Mucosa of stomach (tissue), 1 donor: ENCODE measurements at regions not wholly inside any gene's neighbourhood (a gene's known extent, or its start where the extent isn't known, plus 50 kb on each side); places are given as distances from the start of the nearest gene placed in this dataset.

Source experiments
- H3K27me3 ChIP-seq: one replicate; pipeline ENCODE4 v1.7.0; 2013; ENCODE audit warnings: mild to moderate bottlenecking, low read length; ENCODE audit not compliant: control insufficient read depth, insufficient read depth
- H3K36me3 ChIP-seq: one replicate; pipeline ENCODE4 v1.7.0; 2013; ENCODE audit warnings: low read length; ENCODE audit not compliant: control insufficient read depth, insufficient read depth
- H3K4me1 ChIP-seq: one replicate; pipeline ENCODE4 v1.7.0; 2013; ENCODE audit warnings: mild to moderate bottlenecking, low read length; ENCODE audit not compliant: control insufficient read depth, insufficient read depth
- H3K4me3 ChIP-seq: one replicate; pipeline ENCODE4 v1.7.0; 2013; ENCODE audit warnings: low read length
- H3K9ac ChIP-seq: one replicate; pipeline ENCODE4 v1.7.0; 2013; ENCODE audit warnings: mild to moderate bottlenecking, low read length, moderate library complexity
- H3K9me3 ChIP-seq: one replicate; pipeline ENCODE4 v1.7.0; 2013; ENCODE audit warnings: mild to moderate bottlenecking, low read length, moderate library complexity; ENCODE audit not compliant: control insufficient read depth
- donor health status: Pancreatic carcinoma.

GRCh38 chr17:55601874-55602364 is 90.7 kb upstream of the SMIM36 start:
- Histone ChIP-seq H3K9me3 (no peaks in the 10 kb centered on the region), H3K36me3 (no peaks in the 10 kb centered on the region), H3K27me3 (no peaks in the 10 kb centered on the region), H3K4me1 (peaks cover 1% of the 10 kb centered on the region), H3K9ac (no peak overlapping the region), H3K4me3 (no peak overlapping the region)

GRCh38 chr17:55598495-55598894 is 87.2 kb upstream of the SMIM36 start:
- no peaks in the 10 kb centered on the region for H3K36me3 ChIP-seq
- H3K9me3 ChIP-seq, result no peaks in the 10 kb centered on the region
- no peak overlapping the region for H3K9ac ChIP-seq
- no peaks in the 10 kb centered on the region for H3K4me1 ChIP-seq
- no peak overlapping the region for H3K4me3 ChIP-seq
- H3K27me3 ChIP-seq, result no peaks in the 10 kb centered on the region

DNA sequence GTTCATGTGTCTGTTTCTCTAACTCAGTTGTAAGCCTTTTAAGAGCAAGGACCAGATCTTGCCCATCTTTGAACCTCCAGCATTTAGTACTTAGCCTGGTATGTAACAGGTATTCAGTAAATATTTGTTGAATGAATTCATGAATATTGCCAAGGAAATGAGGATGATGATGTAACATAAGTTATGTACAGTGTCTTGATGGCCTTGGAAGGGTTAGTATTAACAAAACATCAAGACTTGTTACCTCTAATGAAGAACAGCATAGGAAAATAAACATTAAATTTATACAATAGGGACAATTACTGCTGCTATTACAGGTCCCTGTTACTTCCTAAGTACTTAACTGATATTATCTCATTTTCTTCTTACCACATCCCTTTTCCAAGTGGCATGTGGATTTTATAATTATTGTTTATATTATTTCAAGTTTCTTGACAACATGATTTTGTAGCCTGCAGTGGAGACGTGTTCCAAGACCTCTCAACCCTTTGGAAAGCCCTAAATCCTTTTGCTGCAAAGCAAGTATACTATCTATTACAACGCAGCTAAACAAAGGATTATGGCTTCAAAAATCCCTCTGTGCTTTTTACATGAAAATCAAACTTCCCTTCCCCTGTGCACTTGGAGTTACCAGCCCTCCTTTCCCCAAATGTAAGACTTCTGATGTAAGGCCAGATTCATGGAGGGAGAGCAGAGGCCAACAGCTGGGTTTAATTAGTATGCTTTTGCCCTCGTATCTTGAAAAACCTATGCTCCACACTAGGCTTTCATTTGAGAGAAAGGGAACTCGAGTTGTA is 77.4 kb upstream of the SMIM36 start:
- Histone ChIP-seq H3K9ac (no peak overlapping the region), H3K9me3 (no peaks in the 10 kb centered on the region), H3K36me3 (no peaks in the 10 kb centered on the region), H3K4me3 (no peak overlapping the region), H3K27me3 (no peaks in the 10 kb centered on the region), H3K4me1 (peaks cover 4% of the 10 kb centered on the region)

DNA sequence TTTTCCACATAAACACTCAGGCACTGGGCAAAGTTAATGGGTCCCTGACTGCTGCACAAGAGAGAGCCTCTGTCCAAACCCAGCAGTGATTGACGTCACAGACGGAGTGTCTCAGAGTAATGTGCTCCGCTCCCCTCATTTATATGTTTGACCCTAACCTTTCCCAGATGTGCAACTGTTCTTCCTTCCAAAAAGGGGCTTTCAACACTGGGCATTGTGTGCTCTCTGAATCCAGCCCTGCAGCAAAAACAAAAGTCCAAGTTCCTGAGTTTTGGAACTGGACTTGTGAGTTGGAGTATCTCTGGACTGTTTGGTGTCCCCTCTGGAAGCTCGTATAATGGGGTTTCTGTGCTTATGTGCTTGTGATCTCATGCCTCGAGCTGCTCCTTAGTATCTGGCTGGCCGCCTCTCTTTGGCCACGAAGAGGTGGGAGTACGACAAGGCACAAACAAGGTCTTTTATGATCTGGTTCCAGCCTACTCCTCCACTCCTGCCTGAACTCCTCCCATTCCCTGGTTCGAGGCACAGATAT is 76.4 kb upstream of the SMIM36 start:
- Histone ChIP-seq H3K27me3 (no peaks in the 10 kb centered on the region), H3K4me3 (no peak overlapping the region), H3K4me1 (peaks cover 4% of the 10 kb centered on the region), H3K9ac (no peak overlapping the region), H3K36me3 (no peaks in the 10 kb centered on the region), H3K9me3 (no peaks in the 10 kb centered on the region)

DNA sequence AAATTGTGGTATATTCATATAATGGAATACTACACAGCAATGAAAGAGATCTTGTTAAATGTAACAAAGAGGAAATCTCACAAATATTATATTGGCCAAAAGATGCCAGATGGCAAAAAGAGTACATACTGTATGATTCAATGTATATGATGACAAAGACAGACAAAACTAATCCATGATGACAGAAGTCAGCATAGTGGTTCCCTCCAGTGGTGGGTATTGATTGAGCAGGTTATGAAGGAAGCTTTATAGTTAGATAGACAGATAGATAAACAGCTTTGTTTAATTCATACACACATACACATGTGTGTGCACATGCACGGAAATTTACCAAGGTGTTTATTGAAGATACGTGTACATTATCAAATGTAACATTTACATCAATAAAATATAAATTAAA is 74.4 kb upstream of the SMIM36 start:
- H3K36me3 ChIP-seq, result no peaks in the 10 kb centered on the region
- H3K4me3 ChIP-seq, result no peak overlapping the region
- H3K9ac ChIP-seq, result no peak overlapping the region
- H3K27me3 ChIP-seq, result no peaks in the 10 kb centered on the region
- peaks cover 4% of the 10 kb centered on the region for H3K4me1 ChIP-seq
- H3K9me3 ChIP-seq, result no peaks in the 10 kb centered on the region

DNA sequence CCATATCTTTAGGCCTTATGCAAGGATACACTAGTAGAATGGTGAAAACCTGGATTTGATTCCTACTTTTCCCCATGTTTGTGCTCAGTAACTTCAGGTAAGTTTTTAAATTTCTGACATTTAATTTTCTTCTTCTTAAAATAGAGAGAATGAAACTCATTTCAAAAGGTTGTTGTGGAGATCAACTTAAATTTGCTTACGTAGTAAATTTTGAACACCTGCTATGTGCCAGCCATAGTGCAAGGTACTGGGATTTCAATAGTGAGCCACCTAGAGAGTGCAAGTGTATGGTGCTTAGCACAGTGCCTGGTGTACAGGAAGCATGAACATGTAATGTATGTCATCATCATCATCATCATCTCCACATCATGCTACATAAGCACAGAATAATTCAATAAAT is 73.6 kb upstream of the SMIM36 start:
- H3K9me3 ChIP-seq, result no peaks in the 10 kb centered on the region
- no peaks in the 10 kb centered on the region for H3K36me3 ChIP-seq
- H3K4me1 ChIP-seq, result peaks cover 4% of the 10 kb centered on the region
- no peak overlapping the region for H3K9ac ChIP-seq
- H3K4me3 ChIP-seq, result no peak overlapping the region
- no peaks in the 10 kb centered on the region for H3K27me3 ChIP-seq

- Histone ChIP-seq H3K36me3 (no peaks in the 10 kb centered on the region), H3K4me1 (peaks cover 4% of the 10 kb centered on the region), H3K4me3 (no peak overlapping the region), H3K9me3 (no peaks in the 10 kb centered on the region), H3K27me3 (no peaks in the 10 kb centered on the region), H3K9ac (no peak overlapping the region)
Measured at GRCh38 chr17:55584055-55584685, 72.9 kb upstream of the SMIM36 start.

- Histone ChIP-seq H3K9ac (no peak overlapping the region), H3K4me1 (peaks cover 4% of the 10 kb centered on the region), H3K36me3 (no peaks in the 10 kb centered on the region), H3K4me3 (no peak overlapping the region), H3K27me3 (no peaks in the 10 kb centered on the region), H3K9me3 (no peaks in the 10 kb centered on the region)
Measured at GRCh38 chr17:55582897-55583296, 71.6 kb upstream of the SMIM36 start.

- H3K4me3 ChIP-seq, result no peak overlapping the region
- H3K9me3 ChIP-seq, result no peaks in the 10 kb centered on the region
- no peaks in the 10 kb centered on the region for H3K36me3 ChIP-seq
- no peaks in the 10 kb centered on the region for H3K27me3 ChIP-seq
- peaks cover 18% of the 10 kb centered on the region for H3K4me1 ChIP-seq
- H3K9ac ChIP-seq, result no peak overlapping the region
Measured at GRCh38 chr17:55580596-55581133, 69.4 kb upstream of the SMIM36 start.

GRCh38 chr17:55577687-55578086 is 66.4 kb upstream of the SMIM36 start:
- H3K9me3 ChIP-seq, result no peaks in the 10 kb centered on the region
- peak overlapping the region; percentile 61 for H3K9ac ChIP-seq
- no peak overlapping the region for H3K4me3 ChIP-seq
- H3K27me3 ChIP-seq, result no peaks in the 10 kb centered on the region
- peaks cover 14% of the 10 kb centered on the region for H3K4me1 ChIP-seq
- H3K36me3 ChIP-seq, result no peaks in the 10 kb centered on the region

DNA sequence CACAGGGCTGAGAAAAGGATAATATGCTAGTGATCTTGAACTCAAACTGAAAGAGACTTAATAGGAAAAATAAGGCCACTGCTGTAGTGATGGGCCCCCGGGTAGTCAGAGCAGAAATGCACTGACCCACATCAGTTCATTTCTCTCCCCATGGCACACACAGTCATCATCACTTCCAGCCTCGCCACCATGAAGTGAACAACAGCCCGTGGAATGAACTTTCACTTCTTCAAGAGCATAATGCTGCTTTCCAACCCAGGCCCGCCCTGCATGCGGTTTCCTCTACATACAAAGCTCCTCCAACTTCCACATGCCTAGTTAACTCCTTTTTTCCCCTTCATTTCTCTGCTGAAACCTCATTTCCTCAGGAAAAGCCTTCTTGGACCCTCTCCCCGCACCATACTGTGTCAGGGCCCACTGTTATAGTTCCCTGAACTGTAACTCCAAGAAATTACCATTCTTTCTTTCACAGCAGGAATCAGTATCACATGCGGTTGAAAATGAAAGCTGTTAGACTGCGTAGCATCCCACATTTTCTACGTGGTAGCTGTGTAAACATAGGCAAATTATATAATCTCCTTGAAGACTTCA is 65.8 kb upstream of the SMIM36 start:
- Histone ChIP-seq H3K4me1 (peaks cover 14% of the 10 kb centered on the region), H3K27me3 (no peaks in the 10 kb centered on the region), H3K9ac (peak overlapping the region; percentile 61), H3K36me3 (no peaks in the 10 kb centered on the region), H3K9me3 (no peaks in the 10 kb centered on the region), H3K4me3 (no peak overlapping the region)
